ENCODE measurements at regions not wholly inside any gene's neighbourhood (a gene's known extent, or its start where the extent isn't known, plus 50 kb on each side); places are given as distances from the start of the nearest gene placed in this dataset.

GRCh38 chr7:82609746-82610145, 166.2 kb upstream of the CACNA2D1 start:
- no peak for DNase-seq
- Mint-ChIP-seq H3K36me3 (ENCODE audit: unreplicated experiment) (no peaks in the 10 kb centered on the region), H3K27ac (ENCODE audit: unreplicated experiment) (no peak overlapping the region), H3K4me3 (ENCODE audit: unreplicated experiment) (no peak overlapping the region), H3K4me1 (ENCODE audit: low read depth, unreplicated experiment) (peaks cover 8% of the 10 kb centered on the region), H3K9me3 (ENCODE audit: unreplicated experiment) (no peaks in the 10 kb centered on the region), H3K27me3 (ENCODE audit: unreplicated experiment) (no peaks in the 10 kb centered on the region)
- TF ChIP-seq CTCF (IDR thresholded peaks at IDR 0.05; ENCODE audit: partially characterized antibody, unreplicated experiment): no peak

GRCh38 chr7:82605247-82605864, 161.8 kb upstream of the CACNA2D1 start:
- peak; percentile 88 for TF ChIP-seq CTCF (IDR thresholded peaks at IDR 0.05; ENCODE audit: partially characterized antibody, unreplicated experiment)
- no peak overlapping the region for H3K4me3 Mint-ChIP-seq (ENCODE audit: unreplicated experiment)
- no peak overlapping the region for H3K27ac Mint-ChIP-seq (ENCODE audit: unreplicated experiment)
- DNase-seq: peak; percentile 29
- H3K36me3 Mint-ChIP-seq (ENCODE audit: unreplicated experiment): no peaks in the 10 kb centered on the region
- no peaks in the 10 kb centered on the region for H3K27me3 Mint-ChIP-seq (ENCODE audit: unreplicated experiment)
- H3K4me1 Mint-ChIP-seq (ENCODE audit: low read depth, unreplicated experiment): peaks cover 10% of the 10 kb centered on the region
- peaks cover 3% of the 10 kb centered on the region for H3K9me3 Mint-ChIP-seq (ENCODE audit: unreplicated experiment)

- Mint-ChIP-seq H3K27ac (ENCODE audit: unreplicated experiment) (no peak overlapping the region), H3K4me3 (ENCODE audit: unreplicated experiment) (no peak overlapping the region), H3K4me1 (ENCODE audit: low read depth, unreplicated experiment) (peaks cover 13% of the 10 kb centered on the region), H3K9me3 (ENCODE audit: unreplicated experiment) (peaks cover 3% of the 10 kb centered on the region), H3K27me3 (ENCODE audit: unreplicated experiment) (no peaks in the 10 kb centered on the region), H3K36me3 (ENCODE audit: unreplicated experiment) (no peaks in the 10 kb centered on the region)
- DNase-seq: no peak
- TF ChIP-seq CTCF (IDR thresholded peaks at IDR 0.05; ENCODE audit: partially characterized antibody, unreplicated experiment): no peak
Measured at GRCh38 chr7:82602066-82602465, 158.5 kb upstream of the CACNA2D1 start.

- Mint-ChIP-seq H3K27ac (ENCODE audit: unreplicated experiment) (no peak overlapping the region), H3K27me3 (ENCODE audit: unreplicated experiment) (no peaks in the 10 kb centered on the region), H3K4me1 (ENCODE audit: low read depth, unreplicated experiment) (peaks cover 17% of the 10 kb centered on the region), H3K4me3 (ENCODE audit: unreplicated experiment) (no peak overlapping the region), H3K36me3 (ENCODE audit: unreplicated experiment) (no peaks in the 10 kb centered on the region), H3K9me3 (ENCODE audit: unreplicated experiment) (peaks cover 3% of the 10 kb centered on the region)
- TF ChIP-seq CTCF (IDR thresholded peaks at IDR 0.05; ENCODE audit: partially characterized antibody, unreplicated experiment): no peak
- no peak for DNase-seq
Measured at GRCh38 chr7:82600531-82600930, 157.0 kb upstream of the CACNA2D1 start.

GRCh38 chr7:82599895-82600294, 156.3 kb upstream of the CACNA2D1 start:
- Mint-ChIP-seq H3K9me3 (ENCODE audit: unreplicated experiment) (peaks cover 3% of the 10 kb centered on the region), H3K27me3 (ENCODE audit: unreplicated experiment) (no peaks in the 10 kb centered on the region), H3K36me3 (ENCODE audit: unreplicated experiment) (no peaks in the 10 kb centered on the region), H3K4me3 (ENCODE audit: unreplicated experiment) (no peak overlapping the region), H3K27ac (ENCODE audit: unreplicated experiment) (no peak overlapping the region), H3K4me1 (ENCODE audit: low read depth, unreplicated experiment) (peaks cover 17% of the 10 kb centered on the region)
- no peak for DNase-seq
- TF ChIP-seq CTCF (IDR thresholded peaks at IDR 0.05; ENCODE audit: partially characterized antibody, unreplicated experiment): no peak

Measured in glutamatergic neuron (in vitro differentiated cells).